ENCODE measurements at regions not wholly inside any gene's neighbourhood (a gene's known extent, or its start where the extent isn't known, plus 50 kb on each side); places are given as distances from the start of the nearest gene placed in this dataset.

GRCh38 chr3:70518356-70518755 lies 205.9 kb upstream of the MDFIC2 start:
- TF ChIP-seq CTCF (IDR thresholded peaks at IDR 0.05; ENCODE audit: low read length) (no peak), EZH2 (IDR thresholded peaks at IDR 0.05; ENCODE audit: borderline replicate concordance, low read length) (no peak)

All from OCI-LY1 (cell line).